ENCODE measurements at regions not wholly inside any gene's neighbourhood (a gene's known extent, or its start where the extent isn't known, plus 50 kb on each side); places are given as distances from the start of the nearest gene placed in this dataset.

DNA sequence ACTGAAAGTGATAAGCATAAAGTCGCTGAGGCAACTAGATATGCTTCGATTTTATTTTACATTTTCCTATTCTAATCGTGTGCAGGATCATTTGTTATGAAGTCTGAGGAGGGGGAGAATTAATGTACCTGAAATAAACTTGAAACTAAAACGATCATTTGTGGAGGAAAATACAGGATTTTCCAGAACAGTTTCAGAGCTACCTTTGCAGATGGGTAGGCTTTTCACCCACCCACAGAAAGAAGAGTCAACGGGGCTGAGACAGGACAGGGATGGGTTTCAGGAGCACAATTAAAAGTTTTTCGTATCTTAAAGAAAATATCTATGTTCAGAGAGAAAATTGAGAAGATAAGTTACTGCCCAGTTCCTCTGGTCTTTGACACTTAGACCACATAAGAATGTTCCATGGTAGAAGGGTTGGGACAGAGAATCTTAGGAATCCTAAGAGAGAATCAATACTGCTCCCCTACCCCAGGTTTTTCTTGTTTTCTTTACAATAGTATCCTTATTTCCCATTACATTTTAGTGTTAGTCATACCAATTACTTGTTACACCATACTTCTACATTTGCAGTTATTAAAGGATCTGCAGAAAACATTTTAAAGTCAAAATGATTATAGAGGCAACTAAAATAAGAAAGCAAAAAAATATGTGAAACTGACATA, 211.4 kb downstream of the DEPDC1B start:
- TF ChIP-seq, protein P1, sequence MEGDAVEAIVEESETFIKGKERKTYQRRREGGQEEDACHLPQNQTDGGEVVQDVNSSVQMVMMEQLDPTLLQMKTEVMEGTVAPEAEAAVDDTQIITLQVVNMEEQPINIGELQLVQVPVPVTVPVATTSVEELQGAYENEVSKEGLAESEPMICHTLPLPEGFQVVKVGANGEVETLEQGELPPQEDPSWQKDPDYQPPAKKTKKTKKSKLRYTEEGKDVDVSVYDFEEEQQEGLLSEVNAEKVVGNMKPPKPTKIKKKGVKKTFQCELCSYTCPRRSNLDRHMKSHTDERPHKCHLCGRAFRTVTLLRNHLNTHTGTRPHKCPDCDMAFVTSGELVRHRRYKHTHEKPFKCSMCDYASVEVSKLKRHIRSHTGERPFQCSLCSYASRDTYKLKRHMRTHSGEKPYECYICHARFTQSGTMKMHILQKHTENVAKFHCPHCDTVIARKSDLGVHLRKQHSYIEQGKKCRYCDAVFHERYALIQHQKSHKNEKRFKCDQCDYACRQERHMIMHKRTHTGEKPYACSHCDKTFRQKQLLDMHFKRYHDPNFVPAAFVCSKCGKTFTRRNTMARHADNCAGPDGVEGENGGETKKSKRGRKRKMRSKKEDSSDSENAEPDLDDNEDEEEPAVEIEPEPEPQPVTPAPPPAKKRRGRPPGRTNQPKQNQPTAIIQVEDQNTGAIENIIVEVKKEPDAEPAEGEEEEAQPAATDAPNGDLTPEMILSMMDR (conservative IDR thresholded peaks at IDR 0.05; ENCODE audit: low read length): no peak
- TF ChIP-seq EZH2phosphoT487 (IDR thresholded peaks at IDR 0.05; ENCODE audit: borderline replicate concordance): no peak

Measured in Loucy (cell line).